Posterior cingulate gyrus (tissue), 11 donors: ENCODE measurements at regions not wholly inside any gene's neighbourhood (a gene's known extent, or its start where the extent isn't known, plus 50 kb on each side); places are given as distances from the start of the nearest gene placed in this dataset.
"Not testable (repeated sequence)": the region's sequence is repeated elsewhere in the genome, so short reads cannot be mapped to it uniquely, and the experiment has no call there.

Experiments
- DNase-seq, 10 donors: peaks; one replicate each; pipeline versions ENCODE4 v3.0.0 to v3.0.0-alpha.2; 2020 to 2021; ENCODE audit warnings: mixed read lengths in 3 of 10
- intact Hi-C: fragments of 100-400 bp; cut with DNase I; formaldehyde crosslinking; loops from one replicate; pipeline ENCODE4 v1.15.1; 2023

- intact Hi-C loops = no loop called here
- no peak for DNase-seq
Observed at GRCh38 chr5:88093765-88094164, 174.9 kb downstream of the TMEM161B start.

- intact Hi-C loops = no loop called here
Observed at GRCh38 chr5:88092958-88093605, 175.6 kb downstream of the TMEM161B start.

DNA sequence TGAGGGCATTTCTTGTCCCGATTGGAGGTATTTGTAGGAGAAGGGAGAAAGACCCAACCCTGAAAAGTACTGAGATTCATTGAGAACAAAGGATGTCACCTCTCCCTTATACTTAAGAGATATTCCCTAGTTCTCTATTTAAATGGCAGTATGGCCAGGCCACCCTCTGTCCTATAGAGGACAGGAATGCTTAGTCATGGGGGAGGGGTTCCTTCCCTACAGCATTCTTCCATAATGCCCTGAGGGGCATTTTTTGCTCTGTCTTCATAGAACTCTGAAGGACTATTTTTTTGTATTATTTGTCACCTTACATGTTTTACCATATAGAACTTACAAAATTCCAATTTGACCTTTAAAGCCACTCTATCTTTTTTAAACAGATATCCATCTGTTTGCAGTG lies 176.3 kb downstream of the TMEM161B start:
- DNase-seq = no peak
- intact Hi-C loops = no loop called here

More at GRCh38 chr5:88092958-88093605, 175.6 kb downstream of the TMEM161B start:
- DNase-seq = peak in 1 of 10 donors; percentile 15

DNA sequence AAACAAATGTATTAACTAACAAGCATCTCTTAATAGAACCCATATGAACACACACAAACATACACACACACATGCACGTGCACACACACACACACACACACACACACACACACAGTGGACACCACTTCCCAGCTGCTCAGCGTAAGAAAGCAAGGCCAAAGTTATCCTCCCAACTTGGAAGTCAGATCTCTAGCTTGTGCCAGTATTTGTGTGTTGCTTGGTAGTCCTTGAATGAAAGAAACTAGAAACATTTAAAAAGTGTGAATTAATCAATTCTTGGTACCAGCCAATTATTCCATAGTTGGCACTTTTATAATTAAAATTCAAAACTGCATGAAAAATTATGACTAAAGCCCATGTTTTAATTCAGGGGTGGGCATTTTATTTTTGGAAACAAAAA lies 178.1 kb downstream of the TMEM161B start:
- intact Hi-C loops = no loop called here
- DNase-seq = no peak

DNA sequence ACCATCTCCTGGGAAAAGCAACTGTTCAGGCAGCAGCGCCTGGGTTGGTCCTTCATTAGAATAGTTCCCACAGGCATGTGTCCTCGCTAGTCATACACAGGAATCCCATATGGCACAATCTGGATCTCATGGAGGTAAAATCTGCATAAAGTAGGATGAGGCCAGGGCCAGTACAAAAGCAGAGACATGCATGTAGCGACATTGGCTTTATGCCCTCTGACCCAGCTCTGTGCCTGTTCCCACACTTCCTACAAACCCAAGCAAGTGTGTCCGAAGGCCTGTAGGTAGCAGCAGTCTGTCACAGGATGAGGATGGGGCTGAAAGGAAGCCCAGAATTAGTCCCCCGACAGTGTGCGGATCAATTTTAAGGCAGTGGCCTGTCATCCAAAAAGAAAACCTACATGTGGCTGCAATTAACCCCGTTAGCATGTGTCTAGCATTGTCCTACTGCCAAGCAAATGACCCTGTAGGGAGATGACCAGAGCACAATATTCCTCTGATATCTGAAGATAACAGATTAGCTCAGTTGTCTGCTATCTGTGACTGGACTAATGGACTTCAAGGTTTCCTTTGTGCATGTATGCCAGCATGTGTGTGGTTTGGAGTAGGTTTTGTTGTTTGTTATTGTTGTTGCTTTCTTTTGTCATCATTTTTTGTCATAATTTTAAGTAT lies 178.8 kb downstream of the TMEM161B start:
- DNase-seq = peak in 1 of 10 donors; percentile 47
- intact Hi-C loops = no loop called here

DNA sequence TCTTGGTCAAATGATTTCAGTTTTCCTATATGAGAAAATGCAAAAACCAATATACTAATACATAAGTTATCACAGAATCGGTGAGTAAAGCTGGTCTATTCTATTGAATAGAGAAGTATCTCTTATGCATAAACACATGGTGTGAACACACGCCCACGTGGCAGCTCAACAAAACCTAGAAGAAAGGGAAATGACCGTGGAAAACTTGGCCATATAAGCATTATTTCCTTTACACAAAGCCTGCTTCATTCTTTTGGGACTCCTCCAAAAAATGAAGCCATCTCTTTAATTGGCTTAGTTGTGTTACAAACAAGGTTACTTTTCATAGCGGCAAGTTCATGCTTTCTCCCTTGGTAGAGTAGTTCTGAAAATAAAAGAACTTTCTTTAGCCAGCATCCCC lies 183.2 kb downstream of the TMEM161B start:
- intact Hi-C loops = no loop called here
- peak in 1 of 10 donors; percentile 36 for DNase-seq

DNA sequence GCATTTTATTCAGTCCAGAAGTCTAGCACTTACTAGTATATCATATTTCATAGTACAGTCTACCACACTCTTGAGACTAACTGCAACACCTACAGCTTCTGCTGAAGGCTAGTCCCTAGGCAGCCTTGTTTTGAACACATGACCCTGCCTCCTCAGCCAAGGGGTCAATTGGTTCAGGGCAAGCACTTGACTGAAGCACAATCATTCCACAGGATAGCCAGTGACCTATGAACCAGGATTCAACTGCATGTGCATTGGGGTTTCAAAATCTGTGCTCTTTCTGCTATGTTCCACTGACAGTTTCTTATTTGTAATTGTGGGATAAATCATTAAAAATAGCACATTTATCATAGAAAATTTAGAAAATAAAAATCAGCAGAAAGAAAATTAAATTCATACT lies 186.8 kb downstream of the TMEM161B start:
- DNase-seq = no peak
- intact Hi-C loops = no loop called here

- intact Hi-C loops = no loop called here
- DNase-seq = no peak
Observed at GRCh38 chr5:88063813-88064212, 204.8 kb downstream of the TMEM161B start.

GRCh38 chr5:88060194-88060593 lies 208.5 kb downstream of the TMEM161B start:
- intact Hi-C loops = no loop called here
- DNase-seq = no peak

GRCh38 chr5:88058625-88059024 lies 210.0 kb downstream of the TMEM161B start:
- intact Hi-C loops = no loop called here

DNA sequence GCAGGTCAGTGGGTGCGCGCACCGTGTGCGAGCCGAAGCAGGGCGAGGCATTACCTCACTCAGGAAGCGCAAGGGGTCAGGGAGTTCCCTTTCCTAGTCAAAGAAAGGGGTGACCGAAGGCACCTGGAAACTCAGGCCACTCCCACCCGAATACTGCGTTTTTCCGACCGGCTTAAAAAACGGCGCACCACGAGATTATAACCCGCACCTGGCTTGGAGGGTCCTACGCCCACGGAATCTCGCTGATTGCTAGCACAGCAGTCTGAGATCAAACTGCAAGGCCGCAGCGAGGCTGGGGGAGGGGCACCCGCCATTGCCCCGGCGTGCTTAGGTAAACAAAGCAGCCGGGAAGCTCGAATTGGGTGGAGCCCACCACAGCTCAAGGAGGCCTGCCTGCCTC lies 216.2 kb downstream of the TMEM161B start:
- intact Hi-C loops, DNase-seq: not testable (repeated sequence)

More at GRCh38 chr5:88058625-88059024, 210.0 kb downstream of the TMEM161B start:
- no peak for DNase-seq

- intact Hi-C loops = no loop called here
- no peak for DNase-seq
Observed at GRCh38 chr5:88051148-88051547, 217.5 kb downstream of the TMEM161B start.

DNA sequence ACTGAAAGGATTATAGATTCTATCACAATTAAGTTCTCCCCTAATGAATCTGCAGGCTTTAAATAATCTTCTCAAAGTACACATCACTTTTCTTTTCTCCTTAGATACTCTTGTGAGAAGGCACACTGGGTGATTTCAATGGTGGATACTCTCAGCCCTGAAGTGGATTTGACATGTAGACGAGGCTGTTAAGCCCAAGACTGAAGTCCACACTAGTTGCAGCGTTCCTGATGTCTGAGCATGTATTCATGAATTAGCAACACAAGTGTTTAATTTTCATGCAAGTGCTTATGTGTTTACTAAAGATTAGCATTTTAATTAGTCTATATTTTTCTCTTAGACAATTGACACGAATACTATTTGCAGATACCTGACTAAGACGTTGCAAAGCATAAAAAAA lies 218.9 kb downstream of the TMEM161B start:
- intact Hi-C loops = loop anchor here (5.0 kb wide), 1 partner anchor 102 kb away; no protein-coding TSS in a partner anchor
- DNase-seq = no peak

GRCh38 chr5:88049156-88049555 lies 219.5 kb downstream of the TMEM161B start:
- intact Hi-C loops = loop anchor here (5.0 kb wide), 1 partner anchor 102 kb away; no protein-coding TSS in a partner anchor
- no peak for DNase-seq

GRCh38 chr5:88045931-88046461 lies 222.6 kb downstream of the TMEM161B start:
- intact Hi-C loops = loop anchor here (5.0 kb wide), 1 partner anchor 99 kb away; no protein-coding TSS in a partner anchor
- peak in 5 of 10 donors; percentile 7 to 23 (median 16) for DNase-seq

DNA sequence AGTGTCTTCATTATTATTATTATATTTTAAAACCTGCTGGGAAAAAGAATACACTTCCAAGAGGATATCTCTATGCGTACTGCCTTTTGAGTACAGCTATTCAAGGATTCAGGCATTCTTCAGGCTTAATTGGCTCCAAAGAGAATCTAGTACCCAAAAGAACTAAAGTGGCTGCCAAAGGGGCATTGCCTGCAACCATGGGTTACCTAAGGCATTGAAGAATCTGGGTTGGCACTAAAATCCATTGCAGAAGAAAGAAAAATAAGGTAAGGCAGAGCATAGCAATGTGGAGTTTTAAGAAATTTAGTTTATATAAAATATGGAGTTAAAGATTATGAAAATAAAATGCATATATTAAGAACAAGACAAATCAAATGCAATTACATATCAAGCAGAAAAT lies 223.5 kb downstream of the TMEM161B start:
- intact Hi-C loops = loop anchor here (5.0 kb wide), 1 partner anchor 98 kb away; no protein-coding TSS in a partner anchor
- DNase-seq = no peak

DNA sequence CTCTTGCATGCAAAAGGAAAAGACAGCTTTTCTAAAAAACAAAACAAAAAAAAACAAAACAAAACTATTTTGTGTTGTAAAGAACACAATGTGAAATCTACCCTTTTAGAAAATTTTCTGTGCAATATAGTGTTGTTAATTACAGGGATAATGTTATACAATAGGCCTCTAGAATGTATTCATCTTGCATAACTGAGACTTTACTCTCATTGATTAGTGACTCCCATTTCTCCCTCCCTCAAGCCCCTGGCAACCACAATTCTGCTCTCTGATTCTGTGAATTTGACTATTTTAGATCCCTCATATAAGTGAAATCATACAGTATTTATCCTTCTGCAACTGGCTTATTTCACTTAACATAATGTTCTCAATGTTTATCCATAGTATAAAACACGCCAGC lies 234.1 kb downstream of the TMEM161B start:
- intact Hi-C loops = no loop called here
- DNase-seq = no peak

DNA sequence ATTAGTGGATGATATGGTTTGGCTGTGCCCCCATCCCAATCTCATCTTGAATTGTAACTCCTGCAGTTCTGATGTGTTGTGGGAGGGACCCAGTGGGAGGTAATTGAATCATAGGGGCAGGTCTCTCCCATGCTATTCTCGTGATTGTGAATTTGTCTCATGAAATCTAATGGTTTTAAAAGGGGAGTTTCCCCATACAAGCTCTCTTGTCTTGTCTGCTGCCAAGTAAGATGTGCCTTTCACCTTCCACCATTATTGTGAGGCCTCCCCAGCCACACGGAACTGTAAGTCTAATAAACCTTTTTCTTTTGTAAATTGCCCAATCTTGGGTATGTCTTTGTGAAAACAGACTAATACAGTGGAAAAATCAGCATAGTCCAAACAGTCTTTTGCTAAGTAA lies 235.5 kb downstream of the TMEM161B start:
- no peak for DNase-seq
- intact Hi-C loops = no loop called here

DNA sequence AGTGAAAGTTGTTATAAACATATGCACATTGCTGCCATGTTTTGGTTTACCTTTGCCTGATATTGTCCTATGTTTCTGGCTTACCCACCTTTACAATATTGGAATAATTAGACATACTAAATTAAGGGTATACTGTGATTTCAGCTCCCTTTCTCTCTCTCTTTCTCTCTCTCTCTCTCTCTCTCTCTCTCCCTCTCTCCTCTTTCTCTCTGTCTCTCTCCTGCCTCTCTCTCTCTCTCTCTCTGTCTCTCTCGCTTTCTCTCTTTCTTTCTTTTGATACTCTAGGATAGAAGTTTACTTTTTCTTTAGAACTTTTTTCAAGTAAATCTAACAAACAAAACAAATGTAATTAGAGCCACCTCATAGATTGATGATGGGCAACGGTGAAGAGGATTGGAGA lies 239.6 kb downstream of the TMEM161B start:
- intact Hi-C loops = no loop called here
- DNase-seq = no peak

DNA sequence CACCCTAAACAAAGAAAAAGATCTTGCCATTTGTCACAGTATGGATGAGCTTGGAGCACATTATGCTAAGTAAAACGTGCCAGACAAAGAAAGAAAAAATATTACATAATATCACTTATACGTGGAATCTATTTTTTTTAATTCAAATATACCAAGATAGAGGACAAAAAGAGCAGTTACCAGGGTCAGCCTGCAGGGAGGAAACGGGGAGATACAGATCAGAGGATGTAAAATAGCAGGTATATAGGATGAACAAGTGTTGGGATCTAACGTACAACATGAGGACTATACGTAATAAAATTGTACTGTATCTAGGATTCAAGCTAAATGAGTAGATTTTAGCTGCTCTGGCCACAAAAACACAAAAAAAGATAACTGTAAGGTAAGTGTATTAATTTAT lies 247.5 kb downstream of the TMEM161B start:
- intact Hi-C loops = no loop called here
- no peak for DNase-seq

- intact Hi-C loops = not testable (repeated sequence)
- peak in 1 of 10 donors; percentile 20 for DNase-seq
Observed at GRCh38 chr5:88014984-88015383, 253.7 kb downstream of the TMEM161B start.

DNA sequence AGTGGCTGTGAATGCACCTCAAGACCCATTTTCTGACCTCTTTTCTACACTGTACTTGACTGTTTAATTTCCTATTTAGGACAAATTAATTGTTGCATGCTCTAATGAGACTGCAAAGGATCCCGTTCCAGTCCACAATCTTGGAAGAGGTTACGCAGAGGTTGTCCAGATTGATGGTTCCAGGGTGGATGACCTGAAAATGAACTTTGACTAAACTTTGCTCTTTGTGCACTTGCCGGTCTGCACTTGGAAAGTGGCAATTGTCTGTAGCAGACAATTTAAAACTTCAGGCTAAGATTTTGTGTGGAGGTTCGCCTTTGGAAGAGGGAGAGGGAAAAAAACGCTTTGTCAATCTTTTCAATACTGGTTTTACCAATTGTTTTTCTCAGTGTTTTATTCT lies 267.8 kb downstream of the TMEM161B start:
- intact Hi-C loops = no loop called here
- no peak for DNase-seq
